ENCODE measurements at regions not wholly inside any gene's neighbourhood (a gene's known extent, or its start where the extent isn't known, plus 50 kb on each side); places are given as distances from the start of the nearest gene placed in this dataset.

- no peak for DNase-seq
These were observed 183.8 kb upstream of the TBX20 start for GRCh38 chr7:35437619-35438275.

- DNase-seq: no peak
These were observed 182.6 kb upstream of the TBX20 start for GRCh38 chr7:35436452-35436851.

- no peak for DNase-seq
These were observed 176.8 kb upstream of the TBX20 start for GRCh38 chr7:35430547-35431153.

GRCh38 chr7:35424869-35425495 is 171.1 kb upstream of the TBX20 start:
- DNase-seq: peak; percentile 36

- no peak for DNase-seq
These were observed 170.5 kb upstream of the TBX20 start for GRCh38 chr7:35424440-35424839.

GRCh38 chr7:35422715-35423114 is 168.8 kb upstream of the TBX20 start:
- DNase-seq: no peak

- no peak for DNase-seq
These were observed 166.8 kb upstream of the TBX20 start for GRCh38 chr7:35420656-35421055.

- no peak for DNase-seq
These were observed 165.5 kb upstream of the TBX20 start for GRCh38 chr7:35419391-35419755.

- no peak for DNase-seq
These were observed 165.0 kb upstream of the TBX20 start for GRCh38 chr7:35418716-35419390.

GRCh38 chr7:35416568-35416967 is 162.7 kb upstream of the TBX20 start:
- DNase-seq: no peak

- no peak for DNase-seq
These were observed 161.5 kb upstream of the TBX20 start for GRCh38 chr7:35415411-35415822.

GRCh38 chr7:35411331-35411730 is 157.4 kb upstream of the TBX20 start:
- no peak for DNase-seq

- DNase-seq: no peak
These were observed 151.6 kb upstream of the TBX20 start for GRCh38 chr7:35405461-35405860.

GRCh38 chr7:35401217-35401879 is 147.4 kb upstream of the TBX20 start:
- no peak for DNase-seq

GRCh38 chr7:35399840-35400239 is 145.9 kb upstream of the TBX20 start:
- DNase-seq: no peak

- DNase-seq: no peak
These were observed 145.3 kb upstream of the TBX20 start for GRCh38 chr7:35399216-35399615.

GRCh38 chr7:35398518-35398917 is 144.6 kb upstream of the TBX20 start:
- no peak for DNase-seq

GRCh38 chr7:35390146-35390545 is 136.2 kb upstream of the TBX20 start:
- DNase-seq: no peak

- DNase-seq: no peak
These were observed 135.7 kb upstream of the TBX20 start for GRCh38 chr7:35389636-35390035.

GRCh38 chr7:35386816-35387706 is 133.2 kb upstream of the TBX20 start:
- no peak for DNase-seq

- DNase-seq: no peak
These were observed 132.3 kb upstream of the TBX20 start for GRCh38 chr7:35386082-35386815.

Measured in NCI-H774 (cell line).